Brain microvascular endothelial cell (primary cell): ENCODE measurements at regions not wholly inside any gene's neighbourhood (a gene's known extent, or its start where the extent isn't known, plus 50 kb on each side); places are given as distances from the start of the nearest gene placed in this dataset.
A peak's percentile ranks its signal among the peaks of the same experiment; 100 is the strongest.
"Not testable (repeated sequence)": the region's sequence is repeated elsewhere in the genome, so short reads cannot be mapped to it uniquely, and the experiment has no call there.

Experiments
- DNase-seq: peaks from one replicate; pipeline ENCODE4 v3.0.0-alpha.2; 2020
- H3K27ac ChIP-seq: fragments of 250-450 bp; sonication (Bioruptor Pico); 2 replicates; pipeline ENCODE4 v1.5.1; 2020; ENCODE audit warnings: mild to moderate bottlenecking, moderate library complexity
- H3K27me3 ChIP-seq: fragments of 250-450 bp; sonication (Bioruptor Pico); replicated peaks from 2 replicates; pipeline ENCODE4 v1.5.1; 2020; ENCODE audit warnings: mild to moderate bottlenecking
- H3K36me3 ChIP-seq: fragments of 250-450 bp; sonication (Bioruptor Pico); replicated peaks from 2 replicates; pipeline ENCODE4 v1.5.1; 2020; ENCODE audit warnings: mild to moderate bottlenecking
- H3K4me3 ChIP-seq: 2 replicates; pipeline ENCODE4 v1.5.1; 2011; ENCODE audit warnings: low read depth, mild to moderate bottlenecking, control low read depth, low read length, moderate library complexity
- CTCF ChIP-seq: IDR thresholded peaks from 2 replicates; pipeline ENCODE4 v1.5.1; 2011; ENCODE audit warnings: low read depth, mild to moderate bottlenecking, moderate library complexity, low read length, control low read depth, inconsistent platforms; ENCODE audit errors: missing control alignments
- in situ Hi-C: cut with HindIII; loops from 2 replicates; pipeline ENCODE4 v1.10.0; 2017; ENCODE audit warnings: low sequenced_read_pairs, low pct_ligation_motif_present

GRCh38 chrX:76555269-76555668 is 127.8 kb downstream of the MAGEE1 start:
- no peak for TF ChIP-seq CTCF
- no peak overlapping the region for H3K4me3 ChIP-seq
- no peaks in the 10 kb centered on the region for H3K27me3 ChIP-seq
- no peak for DNase-seq
- no peaks in the 10 kb centered on the region for H3K36me3 ChIP-seq
- in situ Hi-C loops: no loop called here
- no peak overlapping the region for H3K27ac ChIP-seq

- peak; percentile 28 for TF ChIP-seq CTCF
- Histone ChIP-seq H3K36me3 (no peaks in the 10 kb centered on the region), H3K27ac (no peak overlapping the region), H3K4me3 (no peak overlapping the region), H3K27me3 (no peaks in the 10 kb centered on the region)
- in situ Hi-C loops: no loop called here
- DNase-seq: peak; percentile 36
Measured at GRCh38 chrX:76555816-76556215, 128.3 kb downstream of the MAGEE1 start.

- H3K36me3 ChIP-seq, H3K27me3 ChIP-seq, H3K27ac ChIP-seq, DNase-seq, in situ Hi-C loops, H3K4me3 ChIP-seq: not testable (repeated sequence)
Measured at GRCh38 chrX:76564842-76565241, 137.3 kb downstream of the MAGEE1 start.

DNA sequence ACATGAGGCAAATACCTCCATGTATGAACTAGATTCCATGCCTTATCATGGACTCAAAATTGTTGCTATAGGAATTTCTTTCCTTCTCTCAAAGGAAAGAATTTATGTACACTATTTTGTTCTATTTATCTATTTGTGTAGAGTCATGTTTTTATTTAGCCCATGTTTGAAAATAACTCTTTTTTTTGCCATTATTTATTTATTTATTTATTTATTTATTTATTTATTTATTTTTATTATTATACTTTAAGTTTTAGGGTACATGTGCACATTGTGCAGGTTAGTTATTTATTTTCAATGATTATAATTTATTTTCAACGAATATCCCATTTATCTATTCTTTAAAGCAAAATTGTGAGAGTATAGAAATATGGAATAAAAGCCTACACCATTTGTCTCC is 177.9 kb downstream of the MAGEE1 start:
- Histone ChIP-seq H3K4me3 (no peak overlapping the region), H3K27me3 (no peaks in the 10 kb centered on the region), H3K27ac (no peak overlapping the region), H3K36me3 (no peaks in the 10 kb centered on the region)
- DNase-seq: no peak
- TF ChIP-seq CTCF: no peak
- in situ Hi-C loops: no loop called here

DNA sequence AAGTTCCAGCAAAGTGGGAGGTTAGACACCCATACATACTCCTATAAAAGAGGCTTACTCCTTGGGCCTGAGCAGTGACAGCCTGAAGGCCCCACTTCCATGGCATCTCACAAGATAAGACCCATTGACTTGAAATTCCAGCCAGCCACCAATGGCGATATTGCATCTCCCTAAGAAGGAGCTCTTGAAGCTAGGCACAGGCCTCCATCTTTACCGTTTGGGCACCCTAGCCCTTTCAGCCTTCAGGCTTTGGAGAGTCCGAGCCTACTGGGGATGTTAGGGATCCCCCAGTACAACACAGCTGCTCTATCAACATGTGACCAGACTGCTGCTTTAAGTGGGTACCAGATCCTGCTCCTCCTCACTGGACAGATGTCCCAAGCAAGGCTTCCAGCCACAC is 189.5 kb downstream of the MAGEE1 start:
- in situ Hi-C loops: no loop called here
- H3K36me3 ChIP-seq: no peaks in the 10 kb centered on the region
- H3K4me3 ChIP-seq: no peak overlapping the region
- no peak overlapping the region for H3K27ac ChIP-seq
- TF ChIP-seq CTCF: no peak
- DNase-seq: no peak
- H3K27me3 ChIP-seq: no peaks in the 10 kb centered on the region

GRCh38 chrX:76643590-76643989 is 216.1 kb downstream of the MAGEE1 start:
- no peaks in the 10 kb centered on the region for H3K36me3 ChIP-seq
- no peak overlapping the region for H3K27ac ChIP-seq
- in situ Hi-C loops: no loop called here
- H3K27me3 ChIP-seq: no peaks in the 10 kb centered on the region
- H3K4me3 ChIP-seq: no peak overlapping the region
- no peak for TF ChIP-seq CTCF
- no peak for DNase-seq

DNA sequence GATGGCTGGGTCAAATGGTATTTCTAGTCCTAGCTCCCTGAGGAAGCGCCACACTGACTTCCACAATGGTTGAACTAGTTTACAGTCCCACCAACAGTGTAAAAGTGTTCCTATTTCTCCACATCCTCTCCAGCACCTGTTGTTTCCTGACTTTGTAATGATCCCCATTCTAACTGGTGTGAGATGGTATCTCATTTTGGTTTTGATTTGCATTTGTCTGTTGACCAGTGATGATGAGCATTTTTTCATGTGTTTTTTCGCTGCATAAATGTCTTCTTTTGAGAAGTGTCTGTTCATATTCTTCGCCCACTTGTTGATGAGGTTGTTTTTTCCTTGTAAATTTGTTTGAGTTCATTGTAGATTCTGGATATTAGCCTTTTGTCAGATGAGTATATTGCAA is 223.9 kb downstream of the MAGEE1 start:
- H3K4me3 ChIP-seq: not testable (repeated sequence)

More for the DNA sequence above, 223.9 kb downstream of the MAGEE1 start:
- in situ Hi-C loops, DNase-seq, H3K36me3 ChIP-seq, H3K27ac ChIP-seq, H3K27me3 ChIP-seq: not testable (repeated sequence)
